HepG2 (cell line): ENCODE measurements at regions not wholly inside any gene's neighbourhood (a gene's known extent, or its start where the extent isn't known, plus 50 kb on each side); places are given as distances from the start of the nearest gene placed in this dataset.

ENCODE experiments used
- ATAC-seq: fragments of 200-7000 bp; cut with Tn5 transposase; 3 replicates; pipeline ENCODE4 v1.9.1; 2020; ENCODE audit warnings: mild to moderate bottlenecking, moderate library complexity
- BruUV-seq: library from RNA; stranded (reverse); fragments of 400-500 nt; replicated peaks from 2 replicates; lab custom pipeline; 2021; lab: Mats Ljungman, UMichigan
- CTCF ChIA-PET: fragments of 300-600 bp; formaldehyde crosslinking; extraction: SDS; loops from one replicate; lab custom pipeline; 2021; ENCODE audit warnings: low total read pairs, inconsistent platforms, low intra/inter-chr PET ratio; lab: Yijun Ruan, JAX
- POLR2A ChIA-PET: fragments of 350-600 bp; sonication (Branson Sonifier 250); formaldehyde crosslinking; loops from one replicate; lab custom pipeline; 2020; ENCODE audit warnings: antibody characterized with exemption, inconsistent platforms; lab: Yijun Ruan, JAX
- DNase-seq: peaks from one replicate; pipeline ENCODE4 v3.0.0-alpha.2; 2015; ENCODE audit warnings: low spot score
- FAIRE-seq: peaks from 3 replicates; lab custom pipeline; 2011; peaks lifted over from hg19 to GRCh38; lab: Jason Lieb, UNC
- H2AFZ ChIP-seq: one replicate; pipeline ENCODE4 v1.6.1; 2011; ENCODE audit warnings: low read length, inconsistent platforms
- H3K27ac ChIP-seq: fragments of 300-600 bp; 3 replicates; pipeline ENCODE4 v1.8.0; 2011; ENCODE audit warnings: mixed run types, mild to moderate bottlenecking, mixed read lengths, low read length, inconsistent platforms; ENCODE audit not compliant: insufficient read depth; ENCODE audit errors: extremely low read length
- H3K27me3 ChIP-seq, 2 experiments: fragments of 200-600 bp in 1 of 2; 2 replicates in 1 of 2; 3 replicates in 1 of 2; pipeline versions ENCODE4 v1.6.0 to v1.8.0; 2011; ENCODE audit warnings: low read length in 2 of 2, mild to moderate bottlenecking in 2 of 2, moderate library complexity in 2 of 2, inconsistent platforms in 1 of 2; ENCODE audit not compliant: insufficient read depth in 2 of 2, control insufficient read depth in 1 of 2
- H3K36me3 ChIP-seq, 2 experiments: fragments of 200-600 bp in 1 of 2; replicated peaks in 1 of 2; 2 replicates in 1 of 2; 3 replicates in 1 of 2; pipeline versions ENCODE4 v1.5.1 to v1.8.0; 2011; ENCODE audit warnings: low read length in 2 of 2, inconsistent platforms in 1 of 2; ENCODE audit not compliant: insufficient read depth in 2 of 2, control insufficient read depth in 1 of 2
- H3K4me1 ChIP-seq: 2 replicates; pipeline ENCODE4 v1.5.1; 2012; ENCODE audit warnings: low read length, inconsistent platforms; ENCODE audit not compliant: insufficient read depth
- H3K4me2 ChIP-seq: 2 replicates; pipeline ENCODE4 v1.6.0; 2011; ENCODE audit warnings: low read depth, low read length, inconsistent platforms
- H3K4me3 ChIP-seq, 3 experiments: fragments of 200-600 bp in 1 of 3; sonication (generic), shearing (Covaris generic) in 1 of 3; replicated peaks in 1 of 3; 2 replicates each; pipeline ENCODE4 v1.5.1; 2011 to 2016; ENCODE audit warnings: low read length in 3 of 3, inconsistent platforms in 2 of 3, low read depth in 2 of 3, mild to moderate bottlenecking in 2 of 3, control low read depth in 1 of 3, mixed read lengths in 1 of 3; ENCODE audit not compliant: insufficient read depth in 1 of 3
- H3K79me2 ChIP-seq: one replicate; pipeline ENCODE4 v1.6.1; 2011; ENCODE audit warnings: low read length, inconsistent platforms; ENCODE audit not compliant: insufficient read depth
- H3K9ac ChIP-seq: 2 replicates; pipeline ENCODE4 v1.6.0; 2011; ENCODE audit warnings: mild to moderate bottlenecking, low read depth, low read length, inconsistent platforms; ENCODE audit not compliant: insufficient read depth
- H3K9me3 ChIP-seq: 2 replicates; pipeline ENCODE4 v1.5.1; 2012; ENCODE audit warnings: mild to moderate bottlenecking, low read length
- H4K20me1 ChIP-seq: 2 replicates; pipeline ENCODE4 v1.6.0; 2011; ENCODE audit warnings: inconsistent platforms, mild to moderate bottlenecking, low read length, moderate library complexity; ENCODE audit not compliant: insufficient read depth
- BHLHE40 ChIP-seq: IDR thresholded peaks from 2 replicates; pipeline ENCODE4 v1.6.1; 2011; ENCODE audit warnings: low read length, improper control_type of control experiment
- HNF4A ChIP-seq: sonication (generic); formaldehyde crosslinking; IDR thresholded peaks from 2 replicates; pipeline ENCODE4 v1.4.0; 2020; ENCODE audit warnings: missing genetic modification reagents
- HNRNPUL1 ChIP-seq: fragments of 200-400 bp; formaldehyde crosslinking; IDR thresholded peaks from 2 replicates; pipeline ENCODE4 v1.6.1; 2017; ENCODE audit warnings: low read depth, mild to moderate bottlenecking, low read length, moderate library complexity
- HOMEZ ChIP-seq: IDR thresholded peaks from 2 replicates; pipeline ENCODE4 v1.6.1; 2016; ENCODE audit warnings: low read depth
- HOXA3 ChIP-seq: sonication (generic); formaldehyde crosslinking; IDR thresholded peaks from 2 replicates; pipeline ENCODE4 v1.5.0; 2020; ENCODE audit warnings: missing genetic modification reagents
- KAT7 ChIP-seq: IDR thresholded peaks from 2 replicates; pipeline ENCODE4 v1.6.1; 2018; ENCODE audit warnings: borderline replicate concordance, missing compliant biosample characterization
- MXI1 ChIP-seq: IDR thresholded peaks from 3 replicates; pipeline ENCODE4 v1.6.1; 2012; ENCODE audit warnings: low read depth, low read length, inconsistent platforms, borderline replicate concordance
- POGZ ChIP-seq: sonication (generic); formaldehyde crosslinking; IDR thresholded peaks from 2 replicates; pipeline ENCODE4 v1.4.0; 2020; ENCODE audit warnings: mild to moderate bottlenecking, missing genetic modification reagents
- RFX1 ChIP-seq: fragments of 450-650 bp; IDR thresholded peaks from 2 replicates; pipeline ENCODE4 v1.6.1; 2017
- SATB2 ChIP-seq: sonication (generic); formaldehyde crosslinking; IDR thresholded peaks from 2 replicates; pipeline ENCODE4 v1.5.0; 2020; ENCODE audit warnings: missing genetic modification reagents
- TBL1XR1 ChIP-seq: fragments of 150-350 bp; IDR thresholded peaks from 2 replicates; pipeline ENCODE4 v1.6.1; 2014; ENCODE audit warnings: borderline replicate concordance, low read length; ENCODE audit not compliant: partially characterized antibody
- ZBTB21 ChIP-seq: sonication (generic); formaldehyde crosslinking; IDR thresholded peaks from 2 replicates; pipeline ENCODE4 v1.4.0; 2020; ENCODE audit warnings: missing genetic modification reagents
- ZKSCAN5 ChIP-seq: sonication (generic); formaldehyde crosslinking; IDR thresholded peaks from 2 replicates; pipeline ENCODE4 v1.5.1; 2020; ENCODE audit warnings: mild to moderate bottlenecking, missing genetic modification reagents
- ZNF235 ChIP-seq: sonication (generic); formaldehyde crosslinking; IDR thresholded peaks from 2 replicates; pipeline ENCODE4 v1.8.1; 2023; ENCODE audit warnings: mild to moderate bottlenecking, missing genetic modification reagents, borderline replicate concordance
- ZNF564 ChIP-seq: sonication (generic); formaldehyde crosslinking; IDR thresholded peaks from 2 replicates; pipeline ENCODE4 v1.8.1; 2023; ENCODE audit warnings: mild to moderate bottlenecking, missing genetic modification reagents
- WGBS: methylation state at CpG from one replicate; pipeline ENCODE4 v1.1.6; 2017; ENCODE audit warnings: low lambda C conversion rate; 5-methylcytosine and 5-hydroxymethylcytosine counted together
- in situ Hi-C: cut with HindIII; loops from 2 replicates; pipeline ENCODE4 v1.10.0; 2017; ENCODE audit warnings: low pct_unique_long_range_greater_than_20kb; ENCODE audit not compliant: extremely low pct_ligation_motif_present
- intact Hi-C: fragments of 100-400 bp; cut with micrococcal nuclease; formaldehyde crosslinking; loops from one replicate; pipeline ENCODE4 v1.10.0; 2022; ENCODE audit not compliant: unreplicated experiment
- TF ChIP-seq, protein P1 (sequence below): sonication (generic); formaldehyde crosslinking; IDR thresholded peaks from 2 replicates; pipeline ENCODE4 v1.4.0; 2020; ENCODE audit warnings: missing genetic modification reagents
- TF ChIP-seq, protein P2 (sequence below): sonication (generic); formaldehyde crosslinking; IDR thresholded peaks from 2 replicates; pipeline ENCODE4 v1.5.0; 2020; ENCODE audit warnings: missing genetic modification reagents
- TF ChIP-seq, protein P3 (sequence below): sonication (generic); formaldehyde crosslinking; IDR thresholded peaks from 2 replicates; pipeline ENCODE4 v1.5.1; 2020; ENCODE audit warnings: mild to moderate bottlenecking, missing genetic modification reagents, moderate library complexity
- TF ChIP-seq, protein P4 (sequence below): sonication (generic); formaldehyde crosslinking; IDR thresholded peaks from 2 replicates; pipeline ENCODE4 v1.8.1; 2023; ENCODE audit warnings: mild to moderate bottlenecking, missing genetic modification reagents, borderline replicate concordance

- no TSS peak for BruUV-seq
- peak overlapping the region; percentile 41 to 69 (median 68); a peak in 5 of 6 replicates for H3K4me3 ChIP-seq
- H4K20me1 ChIP-seq = no peaks in the 10 kb centered on the region; the same call in 1 of the 2 replicates
- peak; percentile 70 for DNase-seq
- H3K36me3 ChIP-seq = peaks cover 3 to 6% of the 10 kb centered on the region in 2 experiments; a peak in 3 of 5 replicates
- intact Hi-C loops (loop anchor here (5.0 kb wide), 1 partner anchor 55 kb away; no protein-coding TSS in a partner anchor), in situ Hi-C loops (no loop called here)
- peak overlapping the region; percentile 76 for H3K9ac ChIP-seq
- H3K4me1 ChIP-seq = peaks cover 84% of the 10 kb centered on the region
- ATAC-seq = peak; percentile 72
- WGBS = 36% methylated on average over 10 of the region's 10 CpGs
- CTCF ChIA-PET = no interaction called here
- no peak overlapping the region for H2AFZ ChIP-seq
- peak; percentile 63 for FAIRE-seq
- H3K27me3 ChIP-seq = no peaks in the 10 kb centered on the region
- H3K9me3 ChIP-seq = no peaks in the 10 kb centered on the region
- H3K27ac ChIP-seq = peak overlapping the region; percentile 90
- POLR2A ChIA-PET = interaction anchor here (0.8 to 1.8 kb wide), 9 partner anchors 11 to 57 kb away, joined by 3 to 13 read pairs (median 7); no protein-coding TSS in a partner anchor
- H3K4me2 ChIP-seq = peak overlapping the region; percentile 82
- H3K79me2 ChIP-seq = peaks cover 61% of the 10 kb centered on the region
- TF ChIP-seq ZNF564 (CRISPR knock-in tag) (no peak), BHLHE40 (peak; percentile 68), ZBTB21 (CRISPR knock-in tag) (0 out of 2 replicates have a peak, but pooled peaks have one; percentile 47), ZNF235 (CRISPR knock-in tag) (no peak), POGZ (CRISPR knock-in tag) (peak; percentile 42; the same call in 1 of the 2 replicates), TBL1XR1 (peak; percentile 16), KAT7 (CRISPR knock-in tag) (peak; percentile 14; the same call in 1 of the 2 replicates), ZKSCAN5 (CRISPR knock-in tag) (no peak), HOMEZ (CRISPR knock-in tag) (peak; percentile 80; the same call in 1 of the 2 replicates), HNRNPUL1 (no peak), SATB2 (no peak), RFX1 (no peak), HNF4A (CRISPR knock-in tag) (peak; percentile 26; the same call in 1 of the 2 replicates), MXI1 (peak; percentile 52; the same call in 1 of the 3 replicates), HOXA3 (CRISPR knock-in tag) (peak; percentile 65)
- TF ChIP-seq, protein P1, sequence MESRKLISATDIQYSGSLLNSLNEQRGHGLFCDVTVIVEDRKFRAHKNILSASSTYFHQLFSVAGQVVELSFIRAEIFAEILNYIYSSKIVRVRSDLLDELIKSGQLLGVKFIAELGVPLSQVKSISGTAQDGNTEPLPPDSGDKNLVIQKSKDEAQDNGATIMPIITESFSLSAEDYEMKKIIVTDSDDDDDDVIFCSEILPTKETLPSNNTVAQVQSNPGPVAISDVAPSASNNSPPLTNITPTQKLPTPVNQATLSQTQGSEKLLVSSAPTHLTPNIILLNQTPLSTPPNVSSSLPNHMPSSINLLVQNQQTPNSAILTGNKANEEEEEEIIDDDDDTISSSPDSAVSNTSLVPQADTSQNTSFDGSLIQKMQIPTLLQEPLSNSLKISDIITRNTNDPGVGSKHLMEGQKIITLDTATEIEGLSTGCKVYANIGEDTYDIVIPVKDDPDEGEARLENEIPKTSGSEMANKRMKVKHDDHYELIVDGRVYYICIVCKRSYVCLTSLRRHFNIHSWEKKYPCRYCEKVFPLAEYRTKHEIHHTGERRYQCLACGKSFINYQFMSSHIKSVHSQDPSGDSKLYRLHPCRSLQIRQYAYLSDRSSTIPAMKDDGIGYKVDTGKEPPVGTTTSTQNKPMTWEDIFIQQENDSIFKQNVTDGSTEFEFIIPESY (CRISPR knock-in tag) = peak; percentile 89
- TF ChIP-seq, protein P2, sequence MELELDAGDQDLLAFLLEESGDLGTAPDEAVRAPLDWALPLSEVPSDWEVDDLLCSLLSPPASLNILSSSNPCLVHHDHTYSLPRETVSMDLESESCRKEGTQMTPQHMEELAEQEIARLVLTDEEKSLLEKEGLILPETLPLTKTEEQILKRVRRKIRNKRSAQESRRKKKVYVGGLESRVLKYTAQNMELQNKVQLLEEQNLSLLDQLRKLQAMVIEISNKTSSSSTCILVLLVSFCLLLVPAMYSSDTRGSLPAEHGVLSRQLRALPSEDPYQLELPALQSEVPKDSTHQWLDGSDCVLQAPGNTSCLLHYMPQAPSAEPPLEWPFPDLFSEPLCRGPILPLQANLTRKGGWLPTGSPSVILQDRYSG (CRISPR knock-in tag) = no peak
- TF ChIP-seq, protein P3, sequence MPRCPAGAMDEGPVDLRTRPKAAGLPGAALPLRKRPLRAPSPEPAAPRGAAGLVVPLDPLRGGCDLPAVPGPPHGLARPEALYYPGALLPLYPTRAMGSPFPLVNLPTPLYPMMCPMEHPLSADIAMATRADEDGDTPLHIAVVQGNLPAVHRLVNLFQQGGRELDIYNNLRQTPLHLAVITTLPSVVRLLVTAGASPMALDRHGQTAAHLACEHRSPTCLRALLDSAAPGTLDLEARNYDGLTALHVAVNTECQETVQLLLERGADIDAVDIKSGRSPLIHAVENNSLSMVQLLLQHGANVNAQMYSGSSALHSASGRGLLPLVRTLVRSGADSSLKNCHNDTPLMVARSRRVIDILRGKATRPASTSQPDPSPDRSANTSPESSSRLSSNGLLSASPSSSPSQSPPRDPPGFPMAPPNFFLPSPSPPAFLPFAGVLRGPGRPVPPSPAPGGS (CRISPR knock-in tag) = no peak
- TF ChIP-seq, protein P4, sequence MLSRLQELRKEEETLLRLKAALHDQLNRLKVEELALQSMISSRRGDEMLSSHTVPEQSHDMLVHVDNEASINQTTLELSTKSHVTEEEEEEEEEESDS (CRISPR knock-in tag) = no peak
These were observed 208.4 kb upstream of the KLF14 start for GRCh38 chr7:130942211-130942964.
